Fibroblast of skin of scalp (primary cell): ENCODE measurements at regions not wholly inside any gene's neighbourhood (a gene's known extent, or its start where the extent isn't known, plus 50 kb on each side); places are given as distances from the start of the nearest gene placed in this dataset.

Source experiments
- DNase-seq: peaks from one replicate; pipeline ENCODE4 v3.0.0-alpha.2; 2013

- DNase-seq, result peak; percentile 76
Observed at GRCh38 chr14:54175298-54175942, 218.8 kb upstream of the BMP4 start.

GRCh38 chr14:54177019-54177418 is 219.8 kb upstream of the CDKN3 start:
- DNase-seq, result no peak

GRCh38 chr14:54177641-54178621 is 218.9 kb upstream of the CDKN3 start:
- no peak for DNase-seq

GRCh38 chr14:54182419-54183045 is 214.3 kb upstream of the CDKN3 start:
- peak; percentile 50 for DNase-seq

- peak; percentile 18 for DNase-seq
Observed at GRCh38 chr14:54186821-54187763, 209.7 kb upstream of the CDKN3 start.

GRCh38 chr14:54188064-54188666 is 208.6 kb upstream of the CDKN3 start:
- no peak for DNase-seq

- no peak for DNase-seq
Observed at GRCh38 chr14:54189333-54189732, 207.5 kb upstream of the CDKN3 start.

GRCh38 chr14:54189748-54190354 is 207.0 kb upstream of the CDKN3 start:
- peak; percentile 84 for DNase-seq

GRCh38 chr14:54191846-54192245 is 205.0 kb upstream of the CDKN3 start:
- no peak for DNase-seq

GRCh38 chr14:54192610-54193009 is 204.2 kb upstream of the CDKN3 start:
- no peak for DNase-seq

GRCh38 chr14:54193871-54194270 is 202.9 kb upstream of the CDKN3 start:
- no peak for DNase-seq

GRCh38 chr14:54194501-54194900 is 202.3 kb upstream of the CDKN3 start:
- DNase-seq, result peak; percentile 38

- no peak for DNase-seq
Observed at GRCh38 chr14:54197369-54197768, 199.4 kb upstream of the CDKN3 start.

GRCh38 chr14:54200726-54201125 is 196.1 kb upstream of the CDKN3 start:
- DNase-seq, result peak; percentile 71

GRCh38 chr14:54202288-54202687 is 194.5 kb upstream of the CDKN3 start:
- DNase-seq, result no peak

- no peak for DNase-seq
Observed at GRCh38 chr14:54206516-54206915, 190.3 kb upstream of the CDKN3 start.

GRCh38 chr14:54207075-54207474 is 189.7 kb upstream of the CDKN3 start:
- DNase-seq, result peak; percentile 58

- peak; percentile 73 for DNase-seq
Observed at GRCh38 chr14:54207476-54208462, 189.0 kb upstream of the CDKN3 start.

GRCh38 chr14:54208751-54209150 is 188.1 kb upstream of the CDKN3 start:
- DNase-seq, result no peak
